ENCODE measurements at regions not wholly inside any gene's neighbourhood (a gene's known extent, or its start where the extent isn't known, plus 50 kb on each side); places are given as distances from the start of the nearest gene placed in this dataset.

DNA sequence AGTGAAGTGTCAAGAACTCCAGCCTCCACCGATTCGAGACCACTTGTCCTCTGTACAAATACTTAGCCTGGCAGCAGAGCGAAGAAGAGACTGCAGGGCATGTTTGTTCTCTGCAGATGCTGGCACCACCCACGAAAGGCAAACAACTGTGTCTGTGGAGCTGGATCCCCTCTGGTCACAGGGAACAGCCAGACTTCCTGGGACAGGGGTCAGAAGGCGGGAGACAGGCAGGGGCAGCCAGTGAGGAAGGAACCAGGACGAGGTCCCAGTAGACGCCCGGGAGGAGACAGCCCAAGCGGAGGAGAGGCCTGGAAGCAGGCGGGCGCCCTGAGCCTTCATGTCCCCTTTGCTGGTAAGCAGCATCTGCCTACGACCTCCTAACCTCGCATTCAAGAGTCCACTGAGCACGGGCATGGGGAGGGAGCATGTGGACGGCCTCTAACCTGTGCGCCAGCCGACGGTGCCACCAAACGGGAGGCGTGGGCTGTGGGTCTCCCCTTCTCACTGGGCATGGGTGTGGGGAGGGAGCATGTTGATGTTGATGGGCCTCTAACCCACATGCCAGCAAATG, 265.5 kb downstream of the DLL1 start:
- TF ChIP-seq SUZ12 (IDR thresholded peaks at IDR 0.05; ENCODE audit: extremely low read depth, insufficient read depth, insufficient read length) (no peak), YY1 (IDR thresholded peaks at IDR 0.05; ENCODE audit: insufficient read depth, insufficient read length) (no peak)

All from NT2/D1 (cell line).